Skin of body (tissue), 1 donor: ENCODE measurements at regions not wholly inside any gene's neighbourhood (a gene's known extent, or its start where the extent isn't known, plus 50 kb on each side); places are given as distances from the start of the nearest gene placed in this dataset.
"Not testable (repeated sequence)": the region's sequence is repeated elsewhere in the genome, so short reads cannot be mapped to it uniquely, and the experiment has no call there.

Experiments
- DNase-seq: peaks from one replicate; lab custom pipeline; 2025; lab: John Stamatoyannopoulos, UW

- no peak for DNase-seq
Measured at GRCh38 chr11:71153005-71153390, 99.4 kb downstream of the SHANK2 start.

- DNase-seq = not testable (repeated sequence)
Measured at GRCh38 chr11:71152312-71153004, 99.9 kb downstream of the SHANK2 start.

DNA sequence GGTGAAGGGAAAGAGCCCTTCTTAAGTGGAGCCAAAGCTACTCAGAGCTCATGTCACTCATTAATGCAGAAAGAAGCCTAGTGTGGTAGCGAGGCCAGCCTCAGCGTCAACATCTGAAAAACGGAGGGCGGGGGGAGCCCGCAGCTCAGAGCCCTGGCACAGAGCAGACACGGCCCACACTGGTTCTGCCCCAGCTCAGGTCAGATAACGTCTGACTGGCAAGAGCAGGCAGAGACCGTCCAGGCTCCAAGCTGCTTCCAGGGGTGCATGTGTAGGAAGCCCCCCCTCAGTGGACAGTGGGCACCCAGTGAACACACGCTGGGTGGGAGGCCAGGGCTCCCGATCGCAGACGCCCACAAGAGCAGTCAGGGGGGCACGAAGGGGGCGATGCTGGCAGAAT, 100.8 kb downstream of the SHANK2 start:
- DNase-seq = no peak

DNA sequence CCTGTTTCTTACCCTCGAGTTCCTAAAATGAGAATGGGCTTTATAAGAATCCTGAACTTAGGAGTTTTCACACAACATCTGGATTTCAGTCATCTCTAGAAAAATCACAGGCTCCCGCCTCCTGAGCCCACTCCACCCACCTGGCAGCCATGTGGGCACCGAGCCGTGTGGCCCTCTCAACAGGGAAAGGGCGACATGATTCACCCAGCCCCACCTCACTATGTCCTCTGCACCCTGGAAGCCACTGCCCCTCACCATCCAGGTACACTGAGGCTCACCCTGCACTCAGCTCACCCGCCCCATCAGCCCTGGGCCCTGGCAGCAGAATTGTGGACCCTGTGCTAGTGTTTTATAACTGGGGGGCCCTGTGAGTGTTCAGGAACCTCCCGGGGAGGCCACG, 101.5 kb downstream of the SHANK2 start:
- no peak for DNase-seq

- DNase-seq = no peak
Measured at GRCh38 chr11:71148716-71149115, 103.7 kb downstream of the SHANK2 start.

DNA sequence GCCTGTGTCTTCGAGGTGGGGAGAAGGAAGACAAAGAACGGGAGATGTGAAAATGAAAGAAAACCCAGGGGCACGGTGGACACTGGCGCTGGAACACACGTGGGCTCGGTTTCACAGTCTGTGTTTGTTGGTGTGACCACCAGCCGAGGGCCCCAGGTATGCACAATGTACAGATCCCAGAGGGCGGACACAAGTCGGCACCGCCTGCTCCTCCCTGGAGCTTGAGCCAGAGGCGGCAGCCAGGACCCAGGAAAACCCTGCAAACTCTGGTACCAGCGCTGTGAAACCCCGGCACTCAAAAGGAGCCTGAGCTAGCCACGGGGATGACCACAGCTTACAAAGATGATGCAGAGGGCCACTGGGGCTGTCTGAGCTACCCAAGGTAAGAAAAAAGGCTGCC, 105.0 kb downstream of the SHANK2 start:
- DNase-seq = no peak

DNA sequence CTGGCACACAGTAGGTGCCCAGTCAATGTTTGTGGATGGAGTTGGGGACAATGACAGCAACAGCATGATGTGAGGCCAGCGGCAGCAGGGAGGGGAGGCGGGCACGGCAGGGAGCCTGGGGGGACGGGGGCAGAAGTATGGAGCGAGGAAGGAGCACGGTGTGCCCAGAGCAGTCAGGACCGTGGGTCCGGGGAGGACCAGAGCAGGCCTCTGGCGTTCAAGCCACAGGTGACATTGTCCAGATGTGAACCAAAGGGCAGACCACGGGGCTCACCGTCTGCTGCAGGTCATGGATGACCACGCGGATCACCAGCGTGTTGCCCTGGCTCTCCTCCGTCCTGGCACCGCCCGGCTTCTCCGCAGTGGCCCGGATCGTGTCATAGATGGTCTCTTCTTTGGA, 105.5 kb downstream of the SHANK2 start:
- no peak for DNase-seq

- DNase-seq = no peak
Measured at GRCh38 chr11:71145988-71146824, 106.2 kb downstream of the SHANK2 start.

- no peak for DNase-seq
Measured at GRCh38 chr11:71145368-71145767, 107.0 kb downstream of the SHANK2 start.

DNA sequence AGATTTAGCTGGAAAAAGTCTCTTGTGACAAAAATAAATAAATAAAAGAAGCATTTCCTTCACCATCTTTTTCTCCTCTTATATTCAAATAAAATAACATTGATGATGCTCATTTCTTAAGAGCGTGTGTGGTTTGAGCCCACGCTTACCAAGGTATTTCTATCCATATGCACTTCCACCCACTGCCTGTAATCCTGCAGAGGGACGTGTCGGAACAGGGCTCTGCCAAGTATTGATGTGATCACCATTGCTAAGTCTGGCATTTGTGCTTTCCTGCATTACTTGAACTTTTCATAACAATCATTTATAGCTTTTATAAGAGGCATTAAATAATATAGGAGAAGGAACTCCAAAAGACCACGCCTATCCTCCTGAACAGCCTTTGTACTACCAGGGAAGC, 107.6 kb downstream of the SHANK2 start:
- no peak for DNase-seq

- no peak for DNase-seq
Measured at GRCh38 chr11:71144010-71144409, 108.4 kb downstream of the SHANK2 start.

- DNase-seq = no peak
Measured at GRCh38 chr11:71140206-71140919, 112.0 kb downstream of the SHANK2 start.

- DNase-seq = no peak
Measured at GRCh38 chr11:71139516-71140205, 112.7 kb downstream of the SHANK2 start.

DNA sequence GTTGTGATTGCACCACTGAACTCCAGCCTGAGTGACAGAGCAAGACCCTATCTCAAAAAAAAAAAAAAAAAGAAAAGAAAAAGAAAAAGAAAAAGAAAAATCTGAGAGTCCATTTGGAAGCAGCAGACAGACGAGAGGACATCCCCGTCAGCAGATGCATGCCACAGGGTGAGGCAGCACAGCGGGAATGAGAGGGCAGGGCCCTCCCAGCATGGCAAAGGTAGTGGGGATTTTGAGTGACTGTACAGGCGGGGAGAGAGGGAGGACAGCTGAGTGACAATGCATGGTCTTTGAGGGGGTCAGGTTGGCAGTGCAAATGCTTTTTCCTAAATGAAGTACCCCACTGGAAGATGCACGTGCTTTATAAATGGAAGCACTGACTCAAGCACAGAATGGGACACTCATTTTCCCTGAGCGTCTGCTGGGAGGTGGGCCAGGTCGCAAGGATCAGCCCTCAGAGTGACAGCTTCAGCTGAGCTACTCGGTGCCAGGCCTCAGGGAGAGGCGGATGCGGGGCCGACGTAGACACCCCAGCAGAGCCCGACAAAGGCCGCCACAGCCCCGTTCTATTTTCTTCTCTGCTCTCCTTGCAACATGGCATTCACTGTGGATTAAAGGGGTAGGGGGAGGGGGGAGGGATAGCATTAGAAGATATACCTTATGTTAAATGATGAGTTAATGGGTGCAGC, 113.5 kb downstream of the SHANK2 start:
- no peak for DNase-seq

DNA sequence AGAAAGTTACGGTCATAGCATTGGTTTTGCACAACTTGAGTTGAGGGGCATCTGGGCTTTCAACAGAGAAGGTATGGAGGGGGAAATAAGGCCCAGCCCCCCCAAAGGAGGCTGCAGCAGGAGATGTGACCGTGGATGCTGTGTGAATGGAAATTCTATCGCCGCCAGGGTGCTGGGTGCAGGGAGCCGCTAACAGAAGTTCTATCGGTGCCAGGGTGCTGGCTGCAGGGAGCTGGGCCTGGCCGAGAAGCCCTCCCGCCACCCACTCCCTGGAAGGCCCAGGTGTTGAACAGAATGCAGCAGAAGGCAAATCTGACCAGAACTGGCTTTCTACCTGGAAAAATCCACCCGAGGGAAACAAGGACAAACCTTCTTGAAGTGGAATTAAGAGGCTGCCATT, 115.0 kb downstream of the SHANK2 start:
- no peak for DNase-seq

DNA sequence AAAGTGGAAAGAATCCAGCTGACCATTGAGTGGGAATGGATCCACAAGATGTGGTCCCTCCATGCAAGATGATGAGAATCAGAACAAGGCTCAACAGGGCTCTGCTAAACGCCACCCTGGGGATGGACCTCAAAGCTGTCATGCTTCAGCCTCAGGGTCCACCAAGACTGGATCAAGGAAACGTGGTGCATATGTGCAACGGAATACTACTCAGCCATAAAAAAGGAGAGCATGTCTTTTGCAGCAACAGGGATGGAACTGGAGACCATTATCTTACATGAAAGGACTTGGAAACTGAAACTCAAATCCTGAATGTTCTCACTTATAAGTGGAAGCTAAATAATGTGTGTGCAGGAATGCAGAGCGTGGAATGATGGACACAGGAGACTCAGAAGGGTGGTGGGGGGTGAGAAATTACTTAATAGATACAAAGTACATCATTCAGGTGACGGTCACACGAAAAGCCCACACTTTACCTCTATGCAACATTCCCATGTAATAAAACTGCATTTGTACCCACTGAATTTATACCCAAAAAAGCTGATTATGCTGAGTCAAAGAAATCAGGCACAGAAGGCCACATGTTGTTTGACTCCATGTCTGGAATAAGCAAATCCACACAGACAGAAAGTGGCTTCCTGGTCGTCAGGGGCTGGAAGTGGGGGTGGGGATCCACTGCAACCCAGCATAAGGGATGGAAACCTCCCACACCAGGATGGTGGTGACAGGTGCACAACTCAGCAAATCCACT, 116.1 kb downstream of the SHANK2 start:
- DNase-seq = no peak

DNA sequence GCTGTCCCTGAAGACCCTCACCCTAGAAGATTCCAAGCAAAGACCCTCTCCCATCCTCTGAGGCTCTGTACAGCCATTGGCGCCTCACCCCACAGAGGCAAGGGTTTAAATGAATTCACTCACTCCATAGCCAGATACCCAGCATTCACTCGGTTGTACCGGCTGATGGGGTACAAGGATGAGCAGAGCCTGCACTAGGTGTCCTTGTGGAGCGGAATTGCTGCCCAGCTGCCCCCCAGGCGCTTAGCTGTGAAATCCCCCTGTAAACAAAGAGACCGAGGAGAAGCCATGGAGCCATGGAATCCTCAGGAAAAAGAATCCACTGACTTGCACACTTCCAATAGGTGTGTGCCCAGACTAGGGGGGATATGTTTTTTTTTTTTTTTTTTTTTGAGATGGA, 117.3 kb downstream of the SHANK2 start:
- no peak for DNase-seq

- no peak for DNase-seq
Measured at GRCh38 chr11:71133946-71134345, 118.4 kb downstream of the SHANK2 start.

DNA sequence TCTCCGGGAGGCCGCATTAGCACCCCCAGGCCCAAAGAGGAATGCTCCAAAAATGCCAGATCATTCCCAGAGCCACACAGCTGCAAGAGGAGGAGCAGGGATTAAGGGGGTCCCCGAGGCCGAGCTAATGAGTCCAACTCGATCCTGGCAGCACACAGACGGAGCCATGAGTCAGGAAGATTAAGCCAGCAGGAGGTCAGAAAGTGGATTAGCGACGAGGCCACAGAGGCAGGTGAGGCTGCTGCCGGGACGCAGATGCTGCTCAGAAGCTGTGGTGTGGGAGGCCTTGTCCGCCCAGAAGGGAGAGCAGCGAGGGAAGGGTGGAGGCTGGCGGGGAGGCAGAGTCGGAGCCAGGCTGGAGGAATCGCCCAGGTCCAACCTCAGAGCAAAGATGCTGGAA, 120.5 kb downstream of the SHANK2 start:
- DNase-seq = no peak

DNA sequence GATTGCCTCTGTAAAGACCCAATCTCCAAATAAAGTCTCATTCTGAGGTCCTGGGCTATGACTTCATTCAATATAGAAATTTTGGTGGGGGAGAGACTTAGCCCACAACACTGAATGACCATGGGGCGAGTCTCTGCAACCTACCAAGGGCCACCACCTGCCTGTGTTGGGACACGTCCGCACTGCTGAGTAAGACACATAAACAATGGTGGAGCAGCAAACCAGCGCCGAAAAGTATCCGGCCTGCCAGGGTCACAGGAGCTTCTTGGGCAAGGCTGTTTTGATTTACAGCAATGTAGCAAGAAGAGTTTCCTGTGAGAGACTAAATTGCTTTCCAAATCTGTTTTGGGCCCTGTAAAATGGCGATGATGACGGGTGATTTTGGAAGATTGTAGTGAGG, 122.3 kb downstream of the SHANK2 start:
- DNase-seq = no peak
